ENCODE measurements at regions not wholly inside any gene's neighbourhood (a gene's known extent, or its start where the extent isn't known, plus 50 kb on each side); places are given as distances from the start of the nearest gene placed in this dataset.

GRCh38 chr2:139228276-139228675 lies 448.1 kb upstream of the NXPH2 start:
- TF ChIP-seq CTCF (IDR thresholded peaks at IDR 0.05; ENCODE audit: low read depth, low read length, missing input control) (no peak), RXRA (IDR thresholded peaks at IDR 0.05) (no peak), EGR1 (IDR thresholded peaks at IDR 0.05; ENCODE audit: low read depth in 2 of 2) (no peak), TAF1 (conservative IDR thresholded peaks at IDR 0.05) (no peak), MAX (IDR thresholded peaks at IDR 0.05) (no peak), RAD21 (IDR thresholded peaks at IDR 0.05) (no peak), REST (IDR thresholded peaks at IDR 0.05) (no peak), FOXA2 (IDR thresholded peaks at IDR 0.05) (no peak)

All from liver (tissue), 3 donors.